HepG2 (cell line): ENCODE measurements at regions not wholly inside any gene's neighbourhood (a gene's known extent, or its start where the extent isn't known, plus 50 kb on each side); places are given as distances from the start of the nearest gene placed in this dataset.
A peak's percentile ranks its signal among the peaks of the same experiment; 100 is the strongest.

Source experiments
- EZH2 ChIP-seq: conservative IDR thresholded peaks from 2 replicates; pipeline ENCODE4 v1.6.1; 2012; ENCODE audit warnings: mild to moderate bottlenecking, low read depth, low read length, moderate library complexity
- HDAC6 ChIP-seq: fragments of 200-600 bp; sonication (generic); IDR thresholded peaks from 2 replicates; pipeline ENCODE4 v1.7.0; 2017; ENCODE audit warnings: mild to moderate bottlenecking, antibody characterized with exemption, low read length, low read depth
- KAT2B ChIP-seq: fragments of 150-350 bp; IDR thresholded peaks from 2 replicates; pipeline ENCODE4 v1.6.1; 2014; ENCODE audit warnings: low read depth, low read length, borderline replicate concordance
- NCOA2 ChIP-seq: sonication (generic); formaldehyde crosslinking; IDR thresholded peaks from 2 replicates; pipeline ENCODE4 v1.8.0; 2022; ENCODE audit warnings: inconsistent platforms
- NR2F2 ChIP-seq: IDR thresholded peaks from 2 replicates; pipeline ENCODE4 v1.6.1; 2012; ENCODE audit warnings: low read depth, inconsistent platforms, borderline replicate concordance
- PITX1 ChIP-seq: sonication (generic); formaldehyde crosslinking; IDR thresholded peaks from 2 replicates; pipeline ENCODE4 v1.5.1; 2020; ENCODE audit warnings: mild to moderate bottlenecking, missing genetic modification reagents
- POGZ ChIP-seq: sonication (generic); formaldehyde crosslinking; IDR thresholded peaks from 2 replicates; pipeline ENCODE4 v1.4.0; 2020; ENCODE audit warnings: mild to moderate bottlenecking, missing genetic modification reagents
- PRPF4 ChIP-seq: fragments of 200-400 bp; formaldehyde crosslinking; IDR thresholded peaks from 2 replicates; pipeline ENCODE4 v1.6.1; 2016; ENCODE audit warnings: low read length, low read depth; ENCODE audit not compliant: poor library complexity, severe bottlenecking
- SOX13 ChIP-seq, 3 experiments: fragments of 450-650 bp in 1 of 3; sonication (generic) in 1 of 3; formaldehyde crosslinking in 1 of 3; IDR thresholded peaks in 2 of 3; conservative IDR thresholded peaks in 1 of 3; 2 replicates each; pipeline versions ENCODE4 v1.5.0 to v1.6.1; 2016 to 2020; ENCODE audit warnings: antibody characterized with exemption in 1 of 3, mild to moderate bottlenecking in 1 of 3, missing compliant biosample characterization in 1 of 3, missing genetic modification reagents in 1 of 3, moderate library complexity in 1 of 3
- SOX5 ChIP-seq: IDR thresholded peaks from 2 replicates; pipeline ENCODE4 v1.6.1; 2016; ENCODE audit warnings: borderline replicate concordance
- WIZ ChIP-seq: sonication (generic); formaldehyde crosslinking; IDR thresholded peaks from 2 replicates; pipeline ENCODE4 v1.5.1; 2020; ENCODE audit warnings: mild to moderate bottlenecking, missing genetic modification reagents
- ZNF24 ChIP-seq: fragments of 450-650 bp; IDR thresholded peaks from 2 replicates; pipeline ENCODE4 v1.6.1; 2017; ENCODE audit warnings: antibody characterized with exemption, mild to moderate bottlenecking
- ZNF318 ChIP-seq: sonication (generic); formaldehyde crosslinking; IDR thresholded peaks from 2 replicates; pipeline ENCODE4 v1.4.0; 2020; ENCODE audit warnings: mild to moderate bottlenecking, missing genetic modification reagents
- ZNF343 ChIP-seq: sonication (generic); formaldehyde crosslinking; IDR thresholded peaks from 2 replicates; pipeline ENCODE4 v1.4.0; 2020; ENCODE audit warnings: mild to moderate bottlenecking, missing genetic modification reagents
- ZNF703 ChIP-seq: sonication (generic); formaldehyde crosslinking; IDR thresholded peaks from 2 replicates; pipeline ENCODE4 v1.5.1; 2020; ENCODE audit warnings: missing genetic modification reagents, mild to moderate bottlenecking, moderate library complexity, borderline replicate concordance
- ZNF816 ChIP-seq: sonication (generic); formaldehyde crosslinking; IDR thresholded peaks from 2 replicates; pipeline ENCODE4 v1.8.0; 2022; ENCODE audit warnings: missing genetic modification reagents, mild to moderate bottlenecking, borderline replicate concordance
- ZSCAN22 ChIP-seq: sonication (generic); formaldehyde crosslinking; IDR thresholded peaks from 2 replicates; pipeline ENCODE4 v1.4.0; 2020; ENCODE audit warnings: mild to moderate bottlenecking, missing genetic modification reagents
- TF ChIP-seq, protein P1 (sequence below), 2 experiments: sonication (generic) in 1 of 2; formaldehyde crosslinking in 1 of 2; IDR thresholded peaks; 2 replicates each; pipeline versions ENCODE4 v1.4.0 to v1.6.1; 2016 to 2020; ENCODE audit warnings: borderline replicate concordance in 1 of 2, low read depth in 1 of 2, mild to moderate bottlenecking in 1 of 2, missing genetic modification reagents in 1 of 2

GRCh38 chr12:93134893-93135285 lies 205.8 kb upstream of the EEA1 start (continued):
- TF ChIP-seq SOX13 (IDR thresholded peaks at IDR 0.05) (no peak), SOX13 (CRISPR knock-in tag; conservative IDR thresholded peaks at IDR 0.05 in 1 of 2, IDR thresholded peaks at IDR 0.05 in 1 of 2) (peak in 1 of 2 experiments; percentile 62; a peak in 2 of 4 replicates), WIZ (CRISPR knock-in tag) (no peak), PITX1 (CRISPR knock-in tag) (peak; percentile 45; the same call in 1 of the 2 replicates), NCOA2 (peak; percentile 75; the same call in 1 of the 2 replicates), ZNF318 (CRISPR knock-in tag) (no peak), SOX5 (CRISPR knock-in tag) (peak; percentile 29; the same call in 1 of the 2 replicates), EZH2 (no peak), ZNF816 (CRISPR knock-in tag) (peak; percentile 68; the same call in 1 of the 2 replicates), ZSCAN22 (0 out of 2 replicates have a peak, but pooled peaks have one; percentile 29), NR2F2 (peak; percentile 89), KAT2B (no peak), ZNF343 (CRISPR knock-in tag) (no peak), PRPF4 (no peak), ZNF703 (CRISPR knock-in tag) (no peak; the same call in 1 of the 2 replicates), HDAC6 (no peak), ZNF24 (no peak), POGZ (CRISPR knock-in tag) (peak; percentile 71; the same call in 1 of the 2 replicates)
- TF ChIP-seq, protein P1, sequence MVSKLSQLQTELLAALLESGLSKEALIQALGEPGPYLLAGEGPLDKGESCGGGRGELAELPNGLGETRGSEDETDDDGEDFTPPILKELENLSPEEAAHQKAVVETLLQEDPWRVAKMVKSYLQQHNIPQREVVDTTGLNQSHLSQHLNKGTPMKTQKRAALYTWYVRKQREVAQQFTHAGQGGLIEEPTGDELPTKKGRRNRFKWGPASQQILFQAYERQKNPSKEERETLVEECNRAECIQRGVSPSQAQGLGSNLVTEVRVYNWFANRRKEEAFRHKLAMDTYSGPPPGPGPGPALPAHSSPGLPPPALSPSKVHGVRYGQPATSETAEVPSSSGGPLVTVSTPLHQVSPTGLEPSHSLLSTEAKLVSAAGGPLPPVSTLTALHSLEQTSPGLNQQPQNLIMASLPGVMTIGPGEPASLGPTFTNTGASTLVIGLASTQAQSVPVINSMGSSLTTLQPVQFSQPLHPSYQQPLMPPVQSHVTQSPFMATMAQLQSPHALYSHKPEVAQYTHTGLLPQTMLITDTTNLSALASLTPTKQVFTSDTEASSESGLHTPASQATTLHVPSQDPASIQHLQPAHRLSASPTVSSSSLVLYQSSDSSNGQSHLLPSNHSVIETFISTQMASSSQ (IDR thresholded peaks at IDR 0.05; ENCODE audit: low read depth), result no peak; the same call in 1 of the 2 replicates
- TF ChIP-seq, protein P1 (CRISPR knock-in tag; IDR thresholded peaks at IDR 0.05; ENCODE audit: borderline replicate concordance), result 0 out of 2 replicates have a peak, but pooled peaks have one; percentile 57
